ENCODE measurements at regions not wholly inside any gene's neighbourhood (a gene's known extent, or its start where the extent isn't known, plus 50 kb on each side); places are given as distances from the start of the nearest gene placed in this dataset.
"Not testable (repeated sequence)": the region's sequence is repeated elsewhere in the genome, so short reads cannot be mapped to it uniquely, and the experiment has no call there.

DNA sequence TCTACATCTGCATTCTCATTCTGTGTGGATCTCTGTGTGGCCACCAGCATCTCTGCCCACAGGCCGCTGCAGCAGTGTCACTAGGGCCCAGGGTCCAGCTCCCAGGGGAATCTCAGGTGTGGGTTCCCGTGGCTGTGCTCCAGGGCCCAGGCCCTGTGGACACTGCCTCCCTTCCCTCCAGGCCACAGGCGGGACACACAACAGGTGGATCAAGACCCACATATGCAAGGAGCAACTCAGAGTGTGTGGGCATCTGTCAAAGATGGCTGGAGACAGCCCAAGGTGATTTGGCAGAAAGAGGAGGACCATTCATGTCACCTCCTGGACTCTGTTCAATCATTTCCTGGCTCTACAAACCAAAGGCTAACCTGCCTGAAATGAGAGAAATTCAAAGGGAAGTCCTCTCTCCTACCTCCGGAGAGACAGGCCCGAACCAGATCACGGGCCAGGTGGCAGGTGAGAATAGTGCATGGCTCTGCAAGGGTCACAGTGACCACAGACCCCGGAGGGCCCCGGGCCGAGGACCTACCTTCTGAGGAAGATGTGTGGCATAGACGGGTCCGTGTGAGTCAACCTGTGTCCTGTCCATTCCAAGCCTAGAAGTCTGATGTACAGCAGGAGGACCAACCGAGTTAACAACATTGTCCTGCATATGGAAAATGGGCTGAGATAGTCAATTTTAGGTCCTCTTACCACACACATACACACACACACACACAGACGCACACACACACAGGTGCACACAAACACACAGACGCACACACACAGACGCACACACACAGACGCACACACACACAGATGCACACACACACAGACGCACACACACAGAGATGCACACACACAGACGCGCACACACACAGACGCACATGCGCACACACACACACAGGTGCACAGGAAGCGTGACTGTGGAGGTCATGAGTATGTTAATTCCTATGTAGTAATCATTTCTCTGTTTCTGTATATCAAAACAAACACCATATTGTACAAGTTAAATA is 1068.5 kb downstream of the BRD1 start:
- DNase-seq (ENCODE audit: low read depth): no peak

DNA sequence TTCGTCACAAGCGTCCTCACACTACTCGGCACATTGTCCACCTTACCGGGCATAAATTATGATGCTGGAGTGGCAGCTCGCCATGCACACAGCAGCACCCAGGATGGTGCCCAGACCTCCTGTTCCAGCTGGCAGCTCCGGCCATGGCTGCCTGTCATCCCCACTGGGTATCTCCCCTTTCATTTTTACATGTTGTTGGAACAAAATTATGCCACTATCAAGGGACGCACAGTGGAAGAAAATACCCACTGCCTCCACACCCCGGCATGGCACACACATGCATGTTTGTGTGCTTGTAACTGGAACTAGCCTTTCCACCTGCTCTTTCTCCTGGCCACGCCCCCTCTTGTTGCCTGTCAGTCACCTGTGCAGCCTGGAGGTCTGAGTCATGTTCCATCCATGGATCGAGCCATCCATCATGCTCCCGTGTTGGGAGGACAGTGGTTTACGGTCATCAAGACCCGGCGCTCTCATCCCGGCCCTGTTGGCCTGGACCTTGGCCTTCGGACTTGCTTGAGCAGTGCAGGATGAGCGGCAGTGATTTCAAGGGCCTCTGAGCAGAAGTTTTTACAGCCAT is 1069.6 kb downstream of the BRD1 start:
- no peak for DNase-seq (ENCODE audit: low read depth)

DNA sequence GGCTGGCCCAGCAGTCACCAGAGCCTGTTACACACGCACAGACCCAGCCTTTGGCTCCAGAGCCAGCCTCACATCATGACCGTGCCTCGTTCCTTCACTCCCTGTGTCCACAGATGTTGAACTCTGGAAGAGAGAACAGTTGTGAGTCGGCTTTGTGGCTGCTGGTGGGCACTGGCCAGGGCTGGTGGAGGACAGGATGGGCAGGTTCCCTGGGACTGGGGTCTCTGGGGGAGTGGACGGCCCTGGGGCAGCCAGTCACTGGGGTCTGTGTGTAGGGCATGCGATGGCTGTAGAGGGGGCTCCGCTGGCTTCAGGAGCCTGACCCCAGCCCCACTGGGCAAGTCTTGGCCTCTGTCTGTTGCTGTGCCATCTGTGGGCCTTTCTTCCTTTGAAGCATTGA is 1070.1 kb downstream of the BRD1 start:
- no peak for DNase-seq (ENCODE audit: low read depth)

DNA sequence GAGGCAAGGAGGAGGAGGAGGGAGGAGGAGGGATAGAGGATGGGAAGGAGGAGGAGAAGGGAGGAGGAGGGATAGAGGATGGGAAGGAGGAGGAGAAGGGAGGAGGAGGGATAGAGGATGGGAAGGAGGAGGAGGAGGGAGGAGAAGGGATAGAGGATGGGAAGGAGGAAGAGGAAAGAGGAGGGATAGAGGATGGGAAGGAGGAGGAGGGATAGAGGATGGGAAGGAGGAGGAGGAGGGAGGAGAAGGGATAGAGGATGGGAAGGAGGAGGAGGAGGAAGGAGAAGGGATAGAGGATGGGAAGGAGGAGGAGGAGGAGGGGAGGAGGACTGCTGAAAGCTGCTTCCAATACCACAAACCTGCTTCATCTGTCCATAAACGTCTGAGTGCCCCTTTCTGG is 1070.5 kb downstream of the BRD1 start:
- DNase-seq (ENCODE audit: low read depth): not testable (repeated sequence)

DNA sequence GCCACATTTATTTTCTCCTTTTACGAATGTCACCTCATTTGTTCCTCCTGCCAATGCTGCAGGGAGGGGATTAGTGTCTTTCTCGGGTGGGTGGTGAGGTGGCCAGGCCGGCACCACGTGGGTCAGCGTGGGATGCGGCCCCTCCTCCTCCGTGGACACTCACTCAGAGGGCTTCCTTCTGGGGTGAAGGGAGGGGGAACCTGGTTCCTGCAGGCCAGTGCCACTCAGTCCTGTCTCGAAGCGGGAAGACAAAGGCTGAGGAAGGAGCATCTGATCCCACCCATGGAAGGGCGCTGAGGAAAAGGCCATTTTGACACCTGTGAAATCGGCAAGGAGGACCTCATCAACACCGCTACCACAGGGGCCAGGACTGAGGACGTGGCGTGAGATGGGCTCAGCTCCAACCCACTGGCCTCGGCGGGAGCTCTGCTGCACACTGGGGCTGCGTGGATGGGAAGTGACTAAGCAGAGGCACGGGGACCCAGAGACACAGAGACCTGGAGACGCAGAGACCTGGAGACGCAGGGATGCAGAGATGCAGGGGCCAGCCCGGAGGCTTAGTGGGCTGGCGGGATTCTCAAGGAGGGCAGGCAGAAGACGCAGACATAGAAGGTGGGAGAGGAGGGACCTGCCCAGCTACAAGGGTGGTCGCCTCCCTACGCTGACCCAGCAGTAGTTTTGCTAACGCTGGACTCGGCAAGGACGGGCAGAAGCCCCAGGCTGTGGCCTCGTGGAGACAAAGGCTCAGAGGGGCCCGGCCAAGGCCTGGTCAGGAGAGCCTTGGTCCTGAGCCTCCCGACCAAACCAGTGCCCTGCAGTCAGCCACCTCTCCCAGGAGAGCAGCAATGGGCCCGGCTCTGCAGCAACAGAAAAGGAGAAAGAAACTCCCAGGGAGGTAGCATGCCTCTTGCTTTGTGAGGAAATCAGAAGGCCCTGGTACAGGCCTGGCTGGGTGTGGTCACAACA is 1071.2 kb downstream of the BRD1 start:
- DNase-seq (ENCODE audit: low read depth): no peak

DNA sequence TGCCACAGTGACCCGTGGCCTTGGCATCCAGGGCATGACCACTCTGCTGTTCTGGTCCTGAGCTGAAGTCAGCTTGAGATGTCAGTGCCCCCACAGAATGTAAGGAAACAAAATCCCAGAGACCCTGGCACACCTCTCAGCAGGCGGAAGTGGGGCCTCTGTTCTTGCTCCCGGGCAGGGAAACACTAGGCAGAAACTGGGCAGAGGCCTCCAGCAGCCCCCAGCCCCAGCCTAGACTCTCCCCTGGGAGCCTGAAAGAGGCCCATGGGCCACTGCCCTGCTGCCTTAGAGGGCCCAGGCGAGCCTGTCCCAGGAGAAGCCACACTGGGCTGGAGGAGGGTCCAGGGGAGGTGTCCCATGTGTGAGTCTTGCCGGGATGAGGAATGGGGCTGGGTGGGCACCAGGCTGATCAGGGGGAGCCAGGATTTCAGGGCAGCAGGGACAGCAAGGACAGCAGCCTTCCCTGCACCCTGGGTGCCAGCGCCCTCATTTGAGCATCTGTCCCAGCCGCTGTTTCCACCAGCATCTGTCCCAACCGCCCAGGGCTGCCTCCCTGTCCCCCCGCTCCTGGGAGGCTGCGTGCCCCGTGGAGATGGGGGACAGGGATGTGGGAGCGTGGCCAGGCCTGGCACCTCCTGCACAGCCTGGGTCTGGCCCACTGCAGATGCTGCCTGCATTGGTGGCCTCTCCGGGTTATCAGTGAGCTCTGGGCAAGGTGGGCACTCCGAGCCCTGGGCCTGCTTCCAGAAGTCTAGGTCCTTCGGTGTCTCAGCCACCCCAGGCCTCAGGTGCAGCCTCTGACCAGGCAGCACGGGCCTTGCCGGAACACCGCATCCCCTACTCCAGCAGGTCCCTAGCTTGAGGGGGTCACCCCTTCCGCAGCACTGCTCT is 1072.4 kb downstream of the BRD1 start:
- DNase-seq (ENCODE audit: low read depth): no peak

DNA sequence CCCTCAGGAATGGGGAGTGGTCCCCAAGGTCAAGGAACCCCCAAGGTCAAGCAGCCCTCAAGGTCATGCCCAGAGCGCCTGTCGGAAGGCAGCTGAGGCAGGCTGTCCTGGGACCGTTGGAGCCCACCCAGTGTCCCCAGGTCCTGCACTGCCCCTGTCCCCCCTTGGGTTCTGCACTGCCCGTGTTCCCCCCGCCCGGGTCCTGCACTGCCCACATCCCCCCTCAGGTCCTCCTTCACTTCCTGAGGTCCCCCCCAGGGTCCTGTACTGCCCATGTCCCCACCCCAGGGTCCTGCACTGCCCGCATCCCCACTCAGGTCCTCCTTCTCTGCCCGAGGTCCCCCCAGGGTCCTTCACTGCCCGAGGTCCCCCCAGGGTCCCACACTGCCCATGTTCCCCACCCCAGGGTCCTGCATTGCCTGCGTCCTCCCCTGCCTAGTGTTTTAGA is 1073.0 kb downstream of the BRD1 start:
- DNase-seq (ENCODE audit: low read depth): no peak

DNA sequence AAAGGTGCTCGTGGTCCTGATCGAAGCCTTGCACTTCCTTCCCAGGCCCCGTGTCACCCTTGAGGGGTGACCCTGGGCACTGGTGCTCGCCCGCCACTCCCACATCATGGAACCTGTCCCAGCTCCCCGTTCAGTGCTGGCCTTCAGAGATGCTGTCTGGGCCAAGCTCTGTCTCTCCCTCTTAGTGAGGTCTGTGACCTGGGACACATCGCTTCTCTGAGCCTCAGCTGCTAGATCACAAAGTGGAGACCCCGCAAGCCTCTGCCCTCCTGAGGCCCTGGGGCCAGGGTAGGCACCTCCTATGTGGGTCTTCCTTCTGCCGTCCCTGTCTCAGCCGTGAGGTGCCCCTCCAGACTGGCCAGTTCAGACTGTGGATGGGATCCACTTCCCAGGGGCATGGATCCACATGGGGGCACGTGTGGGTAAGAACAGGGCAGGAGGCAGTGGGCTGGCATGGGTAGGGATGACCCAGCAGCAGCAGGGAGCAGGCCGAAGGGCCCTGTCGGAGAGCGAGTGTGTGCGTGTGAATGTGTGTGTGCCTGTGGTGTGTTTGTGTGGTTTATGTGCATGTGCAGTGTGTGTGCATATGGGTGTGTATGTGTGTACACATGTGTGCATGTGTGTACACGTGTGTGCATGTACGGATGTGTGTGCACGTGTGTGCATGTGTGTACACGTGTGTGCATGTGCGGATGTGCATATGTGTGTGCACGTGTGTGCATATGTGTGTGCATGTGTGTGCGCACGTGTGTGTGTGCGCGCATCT is 1073.7 kb downstream of the BRD1 start:
- DNase-seq (ENCODE audit: low read depth): no peak

DNA sequence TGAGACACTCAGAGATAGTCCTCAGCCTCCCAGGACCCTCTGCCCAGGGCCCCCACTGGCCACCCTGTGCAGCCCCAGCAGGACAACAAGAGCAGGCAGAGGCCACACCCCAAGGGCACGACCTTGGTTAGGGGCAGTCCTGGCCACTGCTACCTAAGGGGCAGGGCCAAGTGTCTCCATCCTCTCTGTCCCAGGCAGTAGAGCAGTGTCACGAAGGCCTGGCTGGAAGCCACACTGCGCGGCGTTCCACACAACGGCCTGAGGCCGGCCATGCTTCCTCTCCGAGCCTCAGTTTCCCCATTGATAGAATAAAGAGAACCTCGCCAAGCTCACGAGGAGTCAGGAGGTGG is 1074.3 kb downstream of the BRD1 start:
- no peak for DNase-seq (ENCODE audit: low read depth)

DNA sequence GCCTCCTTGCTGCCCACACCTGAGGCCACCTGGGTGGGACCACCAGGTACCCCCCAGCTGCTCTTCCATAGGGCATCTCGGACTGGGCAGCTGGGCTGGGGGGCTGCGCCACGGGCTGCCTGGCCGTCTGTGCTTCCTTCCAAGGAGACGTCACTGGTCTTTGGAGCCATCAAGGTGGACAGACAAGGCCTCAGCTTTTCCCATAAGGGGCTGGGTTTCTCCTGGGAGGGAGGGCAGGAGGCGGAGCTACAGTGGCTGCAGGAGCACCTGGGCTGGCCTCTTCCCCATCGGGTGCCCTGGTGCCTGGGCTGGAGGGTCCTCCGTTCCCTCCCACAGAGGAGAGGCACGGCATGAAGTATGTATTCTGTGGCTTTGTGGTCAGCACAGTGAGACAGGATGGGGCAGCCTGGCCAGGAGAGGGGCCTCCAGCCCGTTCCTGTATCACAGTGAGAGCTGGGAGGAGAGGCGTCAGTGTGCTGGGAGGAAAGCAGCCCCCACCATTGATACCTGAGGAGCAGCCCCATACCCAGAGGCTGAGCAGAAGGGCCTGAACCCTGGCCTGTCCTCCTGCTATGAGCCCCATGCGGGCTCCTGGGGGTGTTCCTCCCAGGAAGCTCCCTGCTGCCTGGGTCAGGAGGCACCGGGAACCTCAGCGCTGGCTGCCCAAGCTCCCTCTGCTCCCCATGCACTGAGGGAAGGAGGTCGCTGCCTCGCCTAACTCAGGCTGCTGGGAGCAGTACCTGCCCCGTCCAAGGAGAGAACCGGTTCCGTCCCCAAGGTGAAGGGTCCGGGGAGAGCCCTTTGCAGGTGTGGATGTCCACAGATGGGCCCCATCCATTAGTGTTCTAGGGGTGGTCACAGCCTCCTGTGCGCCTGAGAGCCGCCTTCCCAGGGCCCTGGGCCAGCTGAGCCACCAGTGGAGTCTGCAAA is 1075.0 kb downstream of the BRD1 start:
- DNase-seq (ENCODE audit: low read depth): no peak

DNA sequence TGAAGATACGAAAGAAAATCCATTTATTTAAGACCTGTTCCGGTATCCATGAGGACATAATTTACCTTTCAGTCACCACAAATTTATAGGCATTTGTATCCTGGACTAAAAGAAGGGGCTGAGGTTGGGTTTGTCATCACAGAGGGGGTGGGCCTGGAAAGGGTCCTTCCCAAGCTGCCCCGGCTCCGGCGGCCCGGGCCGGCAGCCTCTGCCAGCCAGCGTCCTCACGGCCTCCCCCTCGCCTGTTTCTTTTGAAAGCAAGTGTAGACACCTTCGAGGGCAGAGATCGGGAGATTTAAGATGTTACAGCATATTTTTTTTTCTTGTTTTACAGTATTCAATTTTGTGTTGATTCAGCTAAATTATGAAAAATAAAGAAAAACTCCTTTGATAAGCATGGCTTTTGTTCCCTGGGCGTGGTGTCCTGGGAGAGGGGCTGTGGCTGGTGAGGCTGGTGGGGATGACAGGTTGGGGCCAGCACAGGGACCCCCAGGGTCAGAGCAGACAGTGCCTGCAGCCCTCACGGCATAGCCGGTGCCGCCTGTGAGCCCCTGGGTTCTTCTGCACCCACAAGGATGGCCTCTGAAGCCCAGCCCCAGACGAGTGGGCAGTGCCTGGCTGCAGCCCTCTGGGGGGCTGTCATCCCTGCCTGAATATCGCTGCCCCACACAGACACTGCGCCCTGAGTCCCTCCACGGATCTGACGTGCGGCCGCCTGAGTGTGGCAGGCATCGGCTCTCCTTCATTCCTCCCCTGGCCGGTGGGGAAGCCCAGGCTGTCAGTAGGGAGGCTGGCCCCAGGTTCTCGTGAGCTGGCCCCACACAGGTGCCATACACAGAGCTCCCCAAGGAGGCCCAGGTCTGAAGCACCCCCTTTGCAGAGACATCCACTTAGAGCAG is 1075.9 kb downstream of the BRD1 start:
- no peak for DNase-seq (ENCODE audit: low read depth)

DNA sequence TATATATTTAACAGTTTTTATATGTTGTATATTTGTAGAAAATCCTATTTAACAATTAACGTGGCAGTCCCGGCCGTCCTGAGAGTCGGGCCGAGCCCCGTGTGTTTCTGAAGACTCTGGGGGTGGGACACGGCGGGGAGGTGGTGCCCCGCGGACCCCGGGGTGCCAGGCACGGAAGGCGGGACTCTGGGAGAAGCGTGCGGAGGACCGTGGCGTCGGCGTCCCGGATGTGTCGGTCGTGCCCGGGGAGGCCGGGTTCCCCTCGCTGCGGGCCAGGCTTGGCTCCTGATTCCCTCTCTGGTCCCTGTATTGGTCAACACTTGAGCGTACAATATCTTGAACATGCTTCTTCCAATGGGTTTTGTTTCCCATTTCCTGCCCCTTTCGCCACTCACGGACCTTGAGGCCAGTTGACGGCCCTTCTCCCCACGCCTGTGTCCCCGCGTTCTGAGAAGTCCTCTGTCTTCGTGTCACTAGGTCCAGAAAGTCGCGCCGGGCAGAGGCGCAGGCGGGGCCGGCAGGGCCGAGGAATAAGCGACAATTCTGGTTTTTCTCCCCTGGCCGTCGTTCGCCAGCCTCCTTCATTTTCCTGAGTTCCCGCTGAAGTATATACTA is 1076.7 kb downstream of the BRD1 start:
- DNase-seq (ENCODE audit: low read depth): no peak

DNA sequence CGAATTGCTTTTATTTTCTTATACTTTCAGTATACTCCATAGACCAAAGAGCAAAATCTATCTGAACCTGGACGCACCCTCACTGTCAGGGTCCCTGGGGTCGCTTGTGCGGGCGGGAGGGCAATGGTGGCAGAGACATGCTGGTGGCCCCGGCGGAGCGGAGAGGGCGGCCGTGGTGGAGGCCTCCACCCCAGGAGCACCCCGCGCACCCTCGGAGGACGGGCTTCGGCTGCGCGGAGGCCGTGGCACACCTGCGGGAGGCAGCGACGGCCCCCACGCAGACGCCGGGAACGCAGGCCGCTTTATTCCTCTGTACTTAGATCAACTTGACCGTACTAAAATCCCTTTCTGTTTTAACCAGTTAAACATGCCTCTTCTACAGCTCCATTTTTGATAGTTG is 1077.4 kb downstream of the BRD1 start:
- DNase-seq (ENCODE audit: low read depth): no peak

DNA sequence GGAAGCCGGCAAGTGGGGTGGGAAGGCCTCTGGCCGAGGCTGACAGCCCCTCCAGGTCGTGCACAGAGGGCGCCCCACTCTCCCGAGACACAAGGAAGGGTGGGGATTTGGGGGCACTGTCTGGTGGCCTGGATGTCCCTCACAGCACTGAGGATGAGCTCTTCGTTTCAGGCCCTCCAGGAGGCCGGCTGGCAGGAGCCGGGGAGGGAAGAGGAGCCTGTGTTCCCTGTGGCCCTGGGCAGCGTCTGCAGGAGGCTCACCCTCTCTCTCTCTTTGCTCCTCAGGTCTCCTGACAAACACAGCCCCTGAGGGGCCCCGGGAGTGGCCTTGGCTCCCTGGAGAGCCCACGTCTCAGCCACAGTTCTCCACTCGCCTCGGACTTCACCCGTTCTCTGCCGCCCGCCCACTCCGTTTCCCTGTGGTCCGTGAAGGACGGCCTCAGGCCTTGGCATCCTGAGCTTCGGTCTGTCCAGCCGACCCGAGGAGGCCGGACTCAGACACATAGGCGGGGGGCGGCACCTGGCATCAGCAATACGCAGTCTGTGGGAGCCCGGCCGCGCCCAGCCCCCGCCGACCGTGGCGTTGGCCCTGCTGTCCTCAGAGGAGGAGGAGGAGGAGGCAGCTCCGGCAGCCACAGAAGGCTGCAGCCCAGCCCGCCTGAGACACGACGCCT is 1078.0 kb downstream of the BRD1 start:
- no peak for DNase-seq (ENCODE audit: low read depth)

DNA sequence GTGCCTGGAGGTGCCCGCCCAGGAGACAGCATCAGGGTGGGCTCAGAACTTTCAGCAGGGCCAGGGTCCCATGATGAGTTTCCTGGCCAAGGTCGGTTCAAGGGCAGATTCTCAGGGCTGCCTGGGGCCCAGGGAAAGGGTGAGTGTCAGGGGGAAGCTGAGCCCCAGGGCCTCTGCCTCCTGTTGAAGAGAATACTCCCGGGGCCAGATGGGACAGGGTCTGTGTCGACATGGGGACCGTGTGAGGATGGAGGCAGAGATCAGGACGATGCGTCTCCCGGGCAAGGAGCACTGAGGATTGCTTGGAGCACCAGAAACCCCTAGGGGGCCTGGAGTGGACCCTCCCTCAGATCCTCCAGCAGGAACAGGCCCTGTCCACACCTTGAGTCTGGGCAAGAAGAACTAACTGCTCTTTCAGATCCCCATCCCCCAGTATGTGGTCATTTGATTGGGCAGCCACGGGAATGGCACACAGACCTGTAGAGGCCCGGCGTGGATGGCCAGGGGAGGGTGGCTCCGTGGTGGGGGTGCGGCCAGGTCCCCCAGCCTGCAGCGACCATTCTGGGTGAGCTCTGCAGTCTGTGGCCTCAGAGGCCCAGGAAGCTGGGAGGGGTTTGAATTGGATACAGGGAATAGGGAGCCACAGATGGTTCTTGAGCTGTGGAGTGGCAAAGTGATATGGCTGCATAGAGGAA is 1078.7 kb downstream of the BRD1 start:
- DNase-seq (ENCODE audit: low read depth): no peak

DNA sequence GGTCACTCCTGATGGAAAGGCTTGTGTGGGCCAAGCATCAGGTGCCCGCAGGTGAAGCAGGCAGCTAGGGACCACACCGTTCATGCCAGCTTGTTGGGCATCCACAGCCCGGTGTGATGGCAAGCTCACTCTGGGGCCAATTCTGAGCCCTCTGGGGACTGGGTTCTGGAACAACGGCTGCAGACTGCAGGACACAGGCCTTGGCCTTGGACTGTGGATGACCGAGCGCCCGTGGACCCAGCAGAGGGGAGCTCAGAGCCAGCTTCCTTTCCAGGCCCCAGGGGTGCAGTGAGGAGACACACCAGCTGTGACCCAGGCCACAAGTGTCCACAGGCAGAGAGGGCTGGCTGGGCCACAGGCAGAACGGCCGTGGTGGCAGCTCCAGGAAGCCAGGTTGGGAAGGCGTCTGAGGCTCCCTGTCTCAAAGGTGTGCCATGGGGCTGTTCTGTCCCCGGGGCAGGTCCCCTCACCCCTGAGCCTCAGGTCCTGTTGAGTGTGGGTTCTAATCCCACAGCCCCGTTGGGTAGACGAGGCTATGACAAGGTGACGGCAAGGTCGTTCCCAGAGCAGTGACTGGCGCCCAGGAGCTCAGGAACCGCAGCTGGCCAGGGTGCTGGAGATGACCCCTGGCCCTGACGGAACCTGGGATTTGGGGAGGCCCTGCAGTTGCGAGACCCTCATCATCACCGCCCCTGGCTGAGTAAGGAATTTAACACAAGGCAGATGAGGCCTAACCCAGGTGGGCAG is 1079.4 kb downstream of the BRD1 start:
- no peak for DNase-seq (ENCODE audit: low read depth)
